Calu3 (cell line): ENCODE measurements at regions not wholly inside any gene's neighbourhood (a gene's known extent, or its start where the extent isn't known, plus 50 kb on each side); places are given as distances from the start of the nearest gene placed in this dataset.

Experiments used
- BruUV-seq: library from RNA; stranded (reverse); fragments of 400-500 nt; replicated peaks from 2 replicates; lab custom pipeline; 2021; lab: Mats Ljungman, UMichigan
- CTCF ChIA-PET: fragments of 300-600 bp; sonication (Branson Sonifier 250); formaldehyde crosslinking; loops from one replicate; lab custom pipeline; 2022; ENCODE audit warnings: antibody characterized with exemption; lab: Charles Lee
- DNase-seq: peaks from one replicate; pipeline ENCODE4 v3.0.0; 2022
- H3K27ac Mint-ChIP-seq: one replicate; pipeline ENCODE4 v1.8.0; 2022; ENCODE audit warnings: mixed read lengths; ENCODE audit not compliant: unreplicated experiment
- H3K27me3 Mint-ChIP-seq: one replicate; pipeline ENCODE4 v1.8.0; 2022; ENCODE audit warnings: mixed read lengths; ENCODE audit not compliant: unreplicated experiment
- H3K36me3 Mint-ChIP-seq: one replicate; pipeline ENCODE4 v1.8.0; 2022; ENCODE audit warnings: mild to moderate bottlenecking, moderate library complexity, mixed read lengths; ENCODE audit not compliant: insufficient read depth, unreplicated experiment
- H3K4me1 Mint-ChIP-seq: one replicate; pipeline ENCODE4 v1.8.0; 2022; ENCODE audit warnings: mild to moderate bottlenecking, low read depth, mixed read lengths; ENCODE audit not compliant: unreplicated experiment
- H3K4me3 Mint-ChIP-seq: one replicate; pipeline ENCODE4 v1.8.0; 2022; ENCODE audit warnings: mild to moderate bottlenecking, low read depth, moderate library complexity, mixed read lengths; ENCODE audit not compliant: unreplicated experiment
- H3K9me3 Mint-ChIP-seq: one replicate; pipeline ENCODE4 v1.8.0; 2022; ENCODE audit warnings: low read depth, mixed read lengths; ENCODE audit not compliant: unreplicated experiment
- intact Hi-C: fragments of 100-400 bp; cut with micrococcal nuclease; formaldehyde crosslinking; loops from one replicate; pipeline ENCODE4 v1.10.0; 2022; ENCODE audit not compliant: unreplicated experiment
- TF ChIP-seq, protein P1 (sequence below): fragments of 200-600 bp; IDR thresholded peaks from one replicate; pipeline ENCODE4 v1.8.0; 2022; ENCODE audit warnings: antibody characterized with exemption; ENCODE audit not compliant: unreplicated experiment

- intact Hi-C loops = no loop called here
- no TSS peak for BruUV-seq
These were observed 381.2 kb upstream of the MGMT start for GRCh38 chr10:129085811-129086210.

GRCh38 chr10:129089341-129089740 is 377.7 kb upstream of the MGMT start:
- Mint-ChIP-seq H3K4me3 (no peak overlapping the region), H3K27ac (no peak overlapping the region), H3K4me1 (no peaks in the 10 kb centered on the region), H3K36me3 (no peaks in the 10 kb centered on the region), H3K9me3 (peaks cover 9% of the 10 kb centered on the region), H3K27me3 (no peaks in the 10 kb centered on the region)
- TF ChIP-seq, protein P1, sequence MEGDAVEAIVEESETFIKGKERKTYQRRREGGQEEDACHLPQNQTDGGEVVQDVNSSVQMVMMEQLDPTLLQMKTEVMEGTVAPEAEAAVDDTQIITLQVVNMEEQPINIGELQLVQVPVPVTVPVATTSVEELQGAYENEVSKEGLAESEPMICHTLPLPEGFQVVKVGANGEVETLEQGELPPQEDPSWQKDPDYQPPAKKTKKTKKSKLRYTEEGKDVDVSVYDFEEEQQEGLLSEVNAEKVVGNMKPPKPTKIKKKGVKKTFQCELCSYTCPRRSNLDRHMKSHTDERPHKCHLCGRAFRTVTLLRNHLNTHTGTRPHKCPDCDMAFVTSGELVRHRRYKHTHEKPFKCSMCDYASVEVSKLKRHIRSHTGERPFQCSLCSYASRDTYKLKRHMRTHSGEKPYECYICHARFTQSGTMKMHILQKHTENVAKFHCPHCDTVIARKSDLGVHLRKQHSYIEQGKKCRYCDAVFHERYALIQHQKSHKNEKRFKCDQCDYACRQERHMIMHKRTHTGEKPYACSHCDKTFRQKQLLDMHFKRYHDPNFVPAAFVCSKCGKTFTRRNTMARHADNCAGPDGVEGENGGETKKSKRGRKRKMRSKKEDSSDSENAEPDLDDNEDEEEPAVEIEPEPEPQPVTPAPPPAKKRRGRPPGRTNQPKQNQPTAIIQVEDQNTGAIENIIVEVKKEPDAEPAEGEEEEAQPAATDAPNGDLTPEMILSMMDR = no peak
- DNase-seq = no peak
- CTCF ChIA-PET = no interaction called here
- no TSS peak for BruUV-seq
- intact Hi-C loops = no loop called here

More at GRCh38 chr10:129085811-129086210, 381.2 kb upstream of the MGMT start:
- Mint-ChIP-seq H3K36me3 (no peaks in the 10 kb centered on the region), H3K27me3 (no peaks in the 10 kb centered on the region), H3K9me3 (peaks cover 6% of the 10 kb centered on the region), H3K27ac (no peak overlapping the region), H3K4me1 (no peaks in the 10 kb centered on the region), H3K4me3 (no peak overlapping the region)
- no peak for DNase-seq
- TF ChIP-seq, protein P1 = no peak
- CTCF ChIA-PET = no interaction called here

DNA sequence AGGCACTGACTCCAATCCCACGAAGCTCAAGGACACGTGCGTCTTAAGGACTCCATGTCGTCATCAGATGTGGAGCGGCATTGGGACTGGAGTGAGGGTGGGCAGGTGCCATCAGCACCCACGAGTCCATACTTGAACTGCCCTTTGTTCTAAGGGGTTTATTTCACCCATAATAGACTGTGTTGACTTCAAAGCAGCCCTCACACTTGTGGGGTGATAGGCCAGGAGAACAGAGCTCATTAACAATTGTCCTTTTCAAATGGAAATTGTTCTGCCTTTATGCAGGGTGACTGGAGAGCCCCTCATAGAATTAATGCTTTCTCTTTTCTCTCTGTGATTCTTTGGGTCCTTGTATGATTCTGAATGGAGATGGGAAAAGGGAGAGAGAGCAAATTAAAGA is 376.9 kb upstream of the MGMT start:
- H3K36me3 Mint-ChIP-seq = no peaks in the 10 kb centered on the region
- no TSS peak for BruUV-seq
- CTCF ChIA-PET = no interaction called here
- peaks cover 9% of the 10 kb centered on the region for H3K9me3 Mint-ChIP-seq
- intact Hi-C loops = no loop called here
- no peak for DNase-seq
- TF ChIP-seq, protein P1 = no peak
- no peak overlapping the region for H3K4me3 Mint-ChIP-seq
- H3K4me1 Mint-ChIP-seq = no peaks in the 10 kb centered on the region
- H3K27me3 Mint-ChIP-seq = no peaks in the 10 kb centered on the region
- no peak overlapping the region for H3K27ac Mint-ChIP-seq

- no peak overlapping the region for H3K27ac Mint-ChIP-seq
- H3K4me3 Mint-ChIP-seq = no peak overlapping the region
- TF ChIP-seq, protein P1 = no peak
- CTCF ChIA-PET = no interaction called here
- H3K4me1 Mint-ChIP-seq = no peaks in the 10 kb centered on the region
- no peaks in the 10 kb centered on the region for H3K27me3 Mint-ChIP-seq
- BruUV-seq = no TSS peak
- intact Hi-C loops = no loop called here
- peaks cover 9% of the 10 kb centered on the region for H3K9me3 Mint-ChIP-seq
- H3K36me3 Mint-ChIP-seq = no peaks in the 10 kb centered on the region
- DNase-seq = no peak
These were observed 376.2 kb upstream of the MGMT start for GRCh38 chr10:129090618-129091366.
